GM19240 (cell line): ENCODE measurements at regions not wholly inside any gene's neighbourhood (a gene's known extent, or its start where the extent isn't known, plus 50 kb on each side); places are given as distances from the start of the nearest gene placed in this dataset.

Source experiments
- DNase-seq: peaks from one replicate; pipeline ENCODE4 v3.0.0; 2011; ENCODE audit warnings: low spot score; ENCODE audit not compliant: insufficient read length

DNA sequence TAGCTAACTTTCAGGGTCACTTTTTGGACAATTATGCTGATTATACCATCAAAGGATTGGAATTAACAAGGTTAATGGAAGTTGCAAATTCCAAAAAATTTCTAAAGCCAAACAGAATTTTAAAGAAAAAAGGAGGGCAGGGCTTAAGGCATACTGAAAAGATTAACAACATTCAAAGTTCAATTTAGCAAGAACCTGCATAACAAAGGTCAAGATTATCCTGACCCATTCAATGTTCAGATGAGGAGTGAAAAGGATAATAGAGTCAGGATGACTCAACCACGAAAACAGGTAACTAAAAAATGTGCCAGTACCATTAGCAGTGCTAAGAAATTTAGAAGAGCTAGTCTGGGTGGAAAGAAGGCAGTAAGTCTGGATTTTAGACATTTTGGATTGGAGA is 139.8 kb upstream of the HNMT start:
- no peak for DNase-seq

- DNase-seq = peak; percentile 5
Observed at GRCh38 chr2:137826373-137827372, 137.6 kb upstream of the HNMT start.

GRCh38 chr2:137828624-137829023 is 135.6 kb upstream of the HNMT start:
- no peak for DNase-seq

GRCh38 chr2:137829251-137829650 is 135.0 kb upstream of the HNMT start:
- DNase-seq = no peak

GRCh38 chr2:137834760-137835379 is 129.4 kb upstream of the HNMT start:
- no peak for DNase-seq

GRCh38 chr2:137836671-137837070 is 127.6 kb upstream of the HNMT start:
- DNase-seq = no peak

DNA sequence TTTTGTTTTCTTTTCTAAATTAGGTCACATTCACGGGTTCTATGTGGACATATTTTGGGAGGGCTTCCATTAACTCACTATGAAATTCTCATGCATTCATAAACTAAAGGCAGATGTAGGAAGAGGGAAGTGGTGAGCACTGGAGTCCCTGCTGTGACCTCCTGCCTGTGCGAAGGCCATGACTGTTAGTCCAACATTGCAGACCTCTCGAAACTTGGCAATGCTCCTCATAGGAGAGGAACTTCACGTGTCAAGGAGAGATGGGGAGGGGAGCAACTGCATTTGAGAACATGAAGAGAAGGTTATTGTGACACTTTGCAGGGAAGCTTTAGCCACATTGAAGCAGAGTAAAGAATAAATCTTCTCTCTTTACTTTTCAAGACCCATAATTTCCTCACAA is 126.4 kb upstream of the HNMT start:
- DNase-seq = no peak

DNA sequence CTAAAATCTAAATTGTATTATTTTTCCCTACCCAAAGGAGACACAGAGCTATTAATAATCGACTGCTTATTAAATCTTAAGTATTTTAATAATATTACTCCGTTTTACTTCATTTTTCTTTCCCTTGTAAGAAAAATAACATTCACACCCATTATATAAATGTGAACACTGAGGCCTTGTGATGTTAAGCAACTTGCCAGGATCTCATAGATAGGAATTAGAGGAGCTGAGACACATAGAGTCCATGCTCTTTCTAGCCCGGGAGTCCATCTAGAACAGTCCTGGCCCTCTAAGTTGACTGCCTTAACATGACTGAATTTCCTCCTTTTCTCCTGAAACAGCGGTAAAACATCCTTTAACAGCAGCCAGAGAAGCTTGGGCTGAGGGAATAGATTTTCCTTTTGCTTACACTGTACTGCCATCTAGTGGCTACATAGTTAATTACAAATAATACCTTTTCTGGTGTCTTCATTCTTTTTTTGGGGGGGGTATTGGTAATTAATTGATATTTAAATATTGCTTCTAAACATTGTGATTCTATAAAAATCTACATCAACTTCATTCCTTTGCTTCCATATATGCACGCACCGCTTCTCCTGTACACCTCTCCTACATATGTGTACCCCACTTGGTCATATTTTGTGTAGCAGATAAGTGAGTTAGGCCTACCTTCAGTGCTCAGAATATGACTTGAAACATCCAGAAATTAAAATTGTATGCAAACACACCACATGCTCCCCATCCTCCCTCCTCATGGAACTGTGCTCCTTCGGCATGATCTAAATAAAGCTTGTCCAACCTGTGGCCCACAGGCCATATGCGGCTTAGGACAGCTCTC is 125.8 kb upstream of the HNMT start:
- DNase-seq = no peak

GRCh38 chr2:137842430-137842829 is 121.8 kb upstream of the HNMT start:
- no peak for DNase-seq

GRCh38 chr2:137842952-137843351 is 121.3 kb upstream of the HNMT start:
- DNase-seq = no peak

- DNase-seq = no peak
Observed at GRCh38 chr2:137845422-137845821, 118.9 kb upstream of the HNMT start.

DNA sequence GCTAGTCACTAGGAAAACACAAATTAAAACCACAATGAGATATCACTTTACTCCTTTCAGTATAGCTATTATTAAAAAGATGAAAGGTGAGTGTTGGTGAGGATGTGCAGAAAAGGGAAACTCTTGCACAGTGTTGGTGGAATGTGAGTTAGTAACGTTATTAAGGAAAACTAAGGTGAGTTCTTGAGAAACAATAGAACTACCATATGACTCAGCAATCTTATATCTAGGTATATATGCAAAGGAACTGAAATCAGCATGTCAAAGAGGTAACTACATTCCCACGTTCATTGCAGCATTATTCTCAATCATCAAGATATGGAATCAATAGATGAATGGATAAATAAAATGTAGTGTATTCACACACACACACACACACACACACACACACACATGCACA is 117.3 kb upstream of the HNMT start:
- DNase-seq = no peak

- DNase-seq = no peak
Observed at GRCh38 chr2:137847443-137847842, 116.8 kb upstream of the HNMT start.

- DNase-seq = no peak
Observed at GRCh38 chr2:137857881-137858280, 106.4 kb upstream of the HNMT start.

DNA sequence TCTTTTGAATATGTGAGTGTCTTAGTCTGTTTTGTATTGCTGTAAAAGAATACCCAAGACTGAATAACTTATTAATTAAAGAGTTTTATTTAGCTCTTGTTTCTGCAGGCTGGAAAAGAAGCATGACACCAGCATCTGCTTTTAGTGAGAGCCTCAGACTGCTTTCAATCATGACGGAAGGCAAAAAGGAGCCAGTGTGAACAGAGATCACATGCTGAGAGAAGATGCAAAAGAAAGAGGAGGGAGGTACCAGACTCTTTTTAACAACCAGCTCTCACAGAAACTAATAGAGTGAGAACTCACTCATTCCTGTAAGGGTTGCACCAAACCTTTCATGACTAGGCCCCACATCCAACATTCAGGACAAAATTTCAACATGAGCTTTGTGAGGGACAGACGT is 101.6 kb upstream of the HNMT start:
- DNase-seq = no peak

GRCh38 chr2:137865954-137866540 is 98.2 kb upstream of the HNMT start:
- peak; percentile 1 for DNase-seq

- no peak for DNase-seq
Observed at GRCh38 chr2:137870682-137871081, 93.6 kb upstream of the HNMT start.

GRCh38 chr2:137872577-137872976 is 91.7 kb upstream of the HNMT start:
- no peak for DNase-seq

- DNase-seq = no peak
Observed at GRCh38 chr2:137873536-137874244, 90.6 kb upstream of the HNMT start.

DNA sequence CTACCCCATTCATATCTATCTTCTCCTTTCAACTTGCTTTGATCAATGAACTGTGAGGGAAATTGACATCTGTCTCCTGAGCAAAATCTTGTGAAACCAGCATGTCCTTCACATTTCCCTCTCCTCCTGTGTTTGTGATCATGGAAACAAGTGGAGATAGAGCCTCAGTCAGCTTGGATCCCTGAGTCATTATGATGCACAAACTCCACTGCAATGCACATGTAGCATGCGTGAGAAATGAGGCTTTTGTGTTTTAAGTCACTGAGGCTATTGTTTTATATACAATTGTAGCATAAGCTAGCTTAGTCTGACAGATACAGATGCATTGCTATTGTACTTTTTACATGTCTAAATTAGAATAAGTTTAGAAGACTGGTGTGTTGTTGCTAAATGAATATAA is 85.2 kb upstream of the HNMT start:
- no peak for DNase-seq

DNA sequence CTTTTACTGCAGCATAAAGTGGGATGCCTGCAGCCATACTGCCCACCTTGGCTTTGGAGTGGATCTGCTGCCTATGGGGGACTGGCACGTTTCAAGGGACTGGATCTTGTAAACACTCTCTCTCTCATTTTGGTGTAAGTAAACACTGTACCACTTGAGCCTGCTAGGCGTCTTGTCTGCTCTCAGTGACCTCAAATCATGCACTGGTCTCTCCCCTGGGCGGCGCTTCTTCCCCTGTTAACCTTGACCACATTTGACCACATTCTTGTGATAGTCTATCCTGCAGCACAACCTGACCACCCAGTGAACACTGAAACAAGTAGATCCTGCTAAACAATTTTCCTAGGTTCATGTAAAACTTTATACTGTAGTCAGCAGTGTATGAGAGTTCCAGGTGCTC is 82.6 kb upstream of the HNMT start:
- DNase-seq = no peak
